Neural cell (in vitro differentiated cells): ENCODE measurements at regions not wholly inside any gene's neighbourhood (a gene's known extent, or its start where the extent isn't known, plus 50 kb on each side); places are given as distances from the start of the nearest gene placed in this dataset.

Source experiments
- H2AFZ ChIP-seq: fragments of 200-600, 300-800 bp; sonication (generic), shearing (Covaris generic); 2 replicates; pipeline ENCODE4 v1.6.0; 2014; ENCODE audit warnings: low read depth, mild to moderate bottlenecking, antibody characterized with exemption, low read length, moderate library complexity
- H3F3A ChIP-seq: fragments of 200-600 bp; shearing (Covaris generic); 2 replicates; pipeline ENCODE4 v1.6.1; 2016; ENCODE audit warnings: mild to moderate bottlenecking, moderate library complexity, mixed read lengths, antibody characterized with exemption, low read length; ENCODE audit not compliant: insufficient read depth, poor library complexity, severe bottlenecking
- H3K27ac ChIP-seq: fragments of 200-600, 300-800 bp; sonication (generic), shearing (Covaris generic); 2 replicates; pipeline ENCODE4 v1.5.1; 2014; ENCODE audit warnings: mild to moderate bottlenecking, low read length, moderate library complexity
- H3K27me3 ChIP-seq: fragments of 300-800, 200-600 bp; sonication (generic), shearing (Covaris generic); 2 replicates; pipeline ENCODE4 v1.6.0; 2014; ENCODE audit warnings: mild to moderate bottlenecking, low read depth, low read length, moderate library complexity; ENCODE audit not compliant: insufficient read depth
- H3K36me3 ChIP-seq: fragments of 300-800, 200-600 bp; sonication (generic), shearing (Covaris generic); 2 replicates; pipeline ENCODE4 v1.5.1; 2014; ENCODE audit warnings: mild to moderate bottlenecking, antibody characterized with exemption, low read length, moderate library complexity; ENCODE audit not compliant: insufficient read depth
- H3K4me2 ChIP-seq: fragments of 300-800, 200-600 bp; sonication (generic), shearing (Covaris generic); 2 replicates; pipeline ENCODE4 v1.6.0; 2014; ENCODE audit warnings: mild to moderate bottlenecking, low read length
- H3K4me3 ChIP-seq: fragments of 300-800, 200-600 bp; sonication (generic), shearing (Covaris generic); 2 replicates; pipeline ENCODE4 v1.5.1; 2014; ENCODE audit warnings: mild to moderate bottlenecking, low read length, moderate library complexity
- H3K79me2 ChIP-seq: fragments of 200-600 bp; shearing (Covaris generic); replicated peaks from 2 replicates; pipeline ENCODE4 v1.6.0; 2014; ENCODE audit warnings: mild to moderate bottlenecking, low read length, moderate library complexity; ENCODE audit not compliant: insufficient read depth
- H3K9ac ChIP-seq: fragments of 300-800, 200-600 bp; sonication (generic), shearing (Covaris generic); 2 replicates; pipeline ENCODE4 v1.6.1; 2016; ENCODE audit warnings: mild to moderate bottlenecking, low read length, mixed read lengths
- H3K9me2 ChIP-seq: fragments of 200-600 bp; shearing (Covaris generic); 2 replicates; pipeline ENCODE4 v1.6.1; 2016; ENCODE audit warnings: mild to moderate bottlenecking, low read length, mixed read lengths; ENCODE audit not compliant: insufficient read depth
- H3K9me3 ChIP-seq: fragments of 200-600, 300-800 bp; sonication (generic), shearing (Covaris generic); 2 replicates; pipeline ENCODE4 v1.6.1; 2016; ENCODE audit warnings: mild to moderate bottlenecking, mixed run types, low read length, moderate library complexity, mixed read lengths
- H4K20me1 ChIP-seq: fragments of 200-600 bp; shearing (Covaris generic); 2 replicates; pipeline ENCODE4 v1.6.1; 2016; ENCODE audit warnings: mild to moderate bottlenecking, mixed run types; ENCODE audit not compliant: insufficient read depth
- EP300 ChIP-seq: fragments of 450-650 bp; conservative IDR thresholded peaks from 2 replicates; pipeline ENCODE4 v1.6.1; 2014; ENCODE audit warnings: antibody characterized with exemption, mild to moderate bottlenecking, moderate library complexity; ENCODE audit not compliant: poor library complexity, severe bottlenecking
- EZH2 ChIP-seq: fragments of 200-600, 300-800 bp; shearing (Covaris generic), sonication (generic); IDR thresholded peaks from 2 replicates; pipeline ENCODE4 v1.6.1; 2014; ENCODE audit warnings: antibody characterized with exemption, low read length, borderline replicate concordance, mild to moderate bottlenecking; ENCODE audit not compliant: insufficient read depth, poor library complexity, severe bottlenecking
- MXI1 ChIP-seq: fragments of 450-650 bp; conservative IDR thresholded peaks from 2 replicates; pipeline ENCODE4 v1.6.1; 2014; ENCODE audit warnings: antibody characterized with exemption, mild to moderate bottlenecking; ENCODE audit not compliant: poor library complexity, severe bottlenecking
- POLR2AphosphoS5 ChIP-seq: IDR thresholded peaks from 2 replicates; pipeline ENCODE4 v1.6.1; 2012
- RAD21 ChIP-seq: fragments of 450-650 bp; conservative IDR thresholded peaks from 2 replicates; pipeline ENCODE4 v1.6.1; 2014; ENCODE audit warnings: antibody characterized with exemption, mild to moderate bottlenecking, moderate library complexity
- SMC3 ChIP-seq: fragments of 450-650 bp; conservative IDR thresholded peaks from 2 replicates; pipeline ENCODE4 v1.6.1; 2014; ENCODE audit warnings: antibody characterized with exemption, mild to moderate bottlenecking, moderate library complexity; ENCODE audit not compliant: poor library complexity
- TAF1 ChIP-seq: IDR thresholded peaks from 2 replicates; pipeline ENCODE4 v1.6.1; 2012; ENCODE audit warnings: low read depth
- TF ChIP-seq, protein P1 (sequence below): IDR thresholded peaks from 2 replicates; pipeline ENCODE4 v1.6.1; 2012; ENCODE audit warnings: borderline replicate concordance
- TF ChIP-seq, protein P2 (sequence below): fragments of 450-650 bp; IDR thresholded peaks from 2 replicates; pipeline ENCODE4 v1.5.1; 2014; ENCODE audit warnings: antibody characterized with exemption, mild to moderate bottlenecking, moderate library complexity; ENCODE audit not compliant: poor library complexity, severe bottlenecking

DNA sequence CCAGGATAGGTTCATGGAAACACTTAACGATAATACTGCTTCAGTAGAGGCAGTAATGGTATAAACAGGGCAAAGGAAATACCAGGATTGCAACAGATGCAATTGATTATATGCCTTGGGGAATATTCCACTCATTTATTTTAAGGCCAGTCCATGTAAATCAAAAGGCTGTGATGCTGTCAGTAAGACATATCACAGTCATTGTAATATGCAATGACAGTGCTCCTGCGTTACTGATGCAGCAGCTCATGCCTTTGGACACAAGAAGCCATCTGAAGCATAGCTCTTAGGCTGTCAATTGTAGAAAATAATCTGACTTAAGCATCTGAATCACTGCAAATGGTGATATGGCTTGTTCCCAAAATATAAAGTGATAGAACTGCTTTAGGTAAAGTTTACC lies 674.8 kb downstream of the TMTC2 start:
- no peak overlapping the region for H3K4me3 ChIP-seq
- no peaks in the 10 kb centered on the region for H4K20me1 ChIP-seq
- H3K36me3 ChIP-seq: no peaks in the 10 kb centered on the region
- H3K27ac ChIP-seq: peak overlapping the region; percentile 9
- no peaks in the 10 kb centered on the region for H3K79me2 ChIP-seq
- H3K9me2 ChIP-seq: no peaks in the 10 kb centered on the region
- H3K9ac ChIP-seq: no peak overlapping the region
- peaks cover 7% of the 10 kb centered on the region for H3F3A ChIP-seq
- H3K4me2 ChIP-seq: no peak overlapping the region
- no peak overlapping the region for H2AFZ ChIP-seq
- no peaks in the 10 kb centered on the region for H3K27me3 ChIP-seq
- H3K9me3 ChIP-seq: no peaks in the 10 kb centered on the region
- TF ChIP-seq MXI1: no peak
- TF ChIP-seq POLR2AphosphoS5: peak; percentile 55
- TF ChIP-seq EP300: peak; percentile 65
- no peak for TF ChIP-seq SMC3
- TF ChIP-seq EZH2: no peak

DNA sequence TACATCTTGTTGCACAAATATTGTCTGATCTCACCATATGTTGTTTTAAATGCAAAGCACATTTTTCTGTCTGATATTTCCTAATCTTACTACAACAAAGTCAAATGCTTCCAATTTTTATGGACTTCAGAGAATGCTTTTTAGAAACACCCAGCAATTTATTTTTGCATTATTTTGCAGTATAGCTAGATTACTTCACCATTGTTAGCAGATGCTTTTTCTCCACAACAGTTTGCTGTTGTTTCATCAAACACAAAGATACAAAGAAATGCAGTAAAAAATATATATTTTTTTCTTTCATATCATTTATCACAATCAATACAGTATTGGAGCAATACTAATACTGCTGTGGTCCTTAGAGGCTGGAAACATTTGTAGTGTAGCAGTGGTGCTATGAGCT lies 674.4 kb downstream of the TMTC2 start:
- no peak overlapping the region for H3K9ac ChIP-seq
- TF ChIP-seq, protein P1, sequence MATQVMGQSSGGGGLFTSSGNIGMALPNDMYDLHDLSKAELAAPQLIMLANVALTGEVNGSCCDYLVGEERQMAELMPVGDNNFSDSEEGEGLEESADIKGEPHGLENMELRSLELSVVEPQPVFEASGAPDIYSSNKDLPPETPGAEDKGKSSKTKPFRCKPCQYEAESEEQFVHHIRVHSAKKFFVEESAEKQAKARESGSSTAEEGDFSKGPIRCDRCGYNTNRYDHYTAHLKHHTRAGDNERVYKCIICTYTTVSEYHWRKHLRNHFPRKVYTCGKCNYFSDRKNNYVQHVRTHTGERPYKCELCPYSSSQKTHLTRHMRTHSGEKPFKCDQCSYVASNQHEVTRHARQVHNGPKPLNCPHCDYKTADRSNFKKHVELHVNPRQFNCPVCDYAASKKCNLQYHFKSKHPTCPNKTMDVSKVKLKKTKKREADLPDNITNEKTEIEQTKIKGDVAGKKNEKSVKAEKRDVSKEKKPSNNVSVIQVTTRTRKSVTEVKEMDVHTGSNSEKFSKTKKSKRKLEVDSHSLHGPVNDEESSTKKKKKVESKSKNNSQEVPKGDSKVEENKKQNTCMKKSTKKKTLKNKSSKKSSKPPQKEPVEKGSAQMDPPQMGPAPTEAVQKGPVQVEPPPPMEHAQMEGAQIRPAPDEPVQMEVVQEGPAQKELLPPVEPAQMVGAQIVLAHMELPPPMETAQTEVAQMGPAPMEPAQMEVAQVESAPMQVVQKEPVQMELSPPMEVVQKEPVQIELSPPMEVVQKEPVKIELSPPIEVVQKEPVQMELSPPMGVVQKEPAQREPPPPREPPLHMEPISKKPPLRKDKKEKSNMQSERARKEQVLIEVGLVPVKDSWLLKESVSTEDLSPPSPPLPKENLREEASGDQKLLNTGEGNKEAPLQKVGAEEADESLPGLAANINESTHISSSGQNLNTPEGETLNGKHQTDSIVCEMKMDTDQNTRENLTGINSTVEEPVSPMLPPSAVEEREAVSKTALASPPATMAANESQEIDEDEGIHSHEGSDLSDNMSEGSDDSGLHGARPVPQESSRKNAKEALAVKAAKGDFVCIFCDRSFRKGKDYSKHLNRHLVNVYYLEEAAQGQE: no peak
- TF ChIP-seq, protein P2, sequence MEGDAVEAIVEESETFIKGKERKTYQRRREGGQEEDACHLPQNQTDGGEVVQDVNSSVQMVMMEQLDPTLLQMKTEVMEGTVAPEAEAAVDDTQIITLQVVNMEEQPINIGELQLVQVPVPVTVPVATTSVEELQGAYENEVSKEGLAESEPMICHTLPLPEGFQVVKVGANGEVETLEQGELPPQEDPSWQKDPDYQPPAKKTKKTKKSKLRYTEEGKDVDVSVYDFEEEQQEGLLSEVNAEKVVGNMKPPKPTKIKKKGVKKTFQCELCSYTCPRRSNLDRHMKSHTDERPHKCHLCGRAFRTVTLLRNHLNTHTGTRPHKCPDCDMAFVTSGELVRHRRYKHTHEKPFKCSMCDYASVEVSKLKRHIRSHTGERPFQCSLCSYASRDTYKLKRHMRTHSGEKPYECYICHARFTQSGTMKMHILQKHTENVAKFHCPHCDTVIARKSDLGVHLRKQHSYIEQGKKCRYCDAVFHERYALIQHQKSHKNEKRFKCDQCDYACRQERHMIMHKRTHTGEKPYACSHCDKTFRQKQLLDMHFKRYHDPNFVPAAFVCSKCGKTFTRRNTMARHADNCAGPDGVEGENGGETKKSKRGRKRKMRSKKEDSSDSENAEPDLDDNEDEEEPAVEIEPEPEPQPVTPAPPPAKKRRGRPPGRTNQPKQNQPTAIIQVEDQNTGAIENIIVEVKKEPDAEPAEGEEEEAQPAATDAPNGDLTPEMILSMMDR: no peak
- TF ChIP-seq SMC3 (no peak), TAF1 (no peak), POLR2AphosphoS5 (no peak), MXI1 (no peak), EZH2 (no peak), EP300 (no peak), RAD21 (no peak)
- H3K9me2 ChIP-seq: no peaks in the 10 kb centered on the region
- H3K36me3 ChIP-seq: no peaks in the 10 kb centered on the region
- H3K79me2 ChIP-seq: no peaks in the 10 kb centered on the region
- H3K27me3 ChIP-seq: no peaks in the 10 kb centered on the region
- no peaks in the 10 kb centered on the region for H4K20me1 ChIP-seq
- no peaks in the 10 kb centered on the region for H3K9me3 ChIP-seq
- no peak overlapping the region for H3K4me2 ChIP-seq
- no peak overlapping the region for H2AFZ ChIP-seq
- H3F3A ChIP-seq: peaks cover 7% of the 10 kb centered on the region
- H3K27ac ChIP-seq: peak overlapping the region; percentile 9
- H3K4me3 ChIP-seq: no peak overlapping the region
